Testis (tissue), 2 donors: ENCODE measurements at regions not wholly inside any gene's neighbourhood (a gene's known extent, or its start where the extent isn't known, plus 50 kb on each side); places are given as distances from the start of the nearest gene placed in this dataset.

Source experiments
- DNase-seq: peaks from one replicate; pipeline ENCODE4 v3.0.0-alpha.2; 2019
- H3K27ac ChIP-seq, 2 donors: fragments of 200-600 bp; sonication (generic); one replicate each; pipeline ENCODE4 v1.5.1; 2019
- H3K27me3 ChIP-seq: fragments of 200-600 bp; sonication (generic); one replicate; pipeline ENCODE4 v1.5.1; 2019
- H3K36me3 ChIP-seq: fragments of 200-600 bp; sonication (generic); one replicate; pipeline ENCODE4 v1.5.1; 2017; ENCODE audit warnings: low read depth; ENCODE audit errors: missing control alignments
- H3K4me1 ChIP-seq: fragments of 200-600 bp; sonication (generic); one replicate; pipeline ENCODE4 v1.5.1; 2019
- H3K4me3 ChIP-seq, 2 donors: fragments of 200-600 bp; sonication (generic); one replicate each; pipeline ENCODE4 v1.5.1; 2017 to 2019
- H3K9me3 ChIP-seq: fragments of 200-600 bp; sonication (generic); one replicate; pipeline ENCODE4 v1.5.1; 2017
- CTCF ChIP-seq, 3 experiments: fragments of 450-650 bp in 2 of 3; fragments of 200-600 bp in 1 of 3; sonication (generic) in 1 of 3; IDR thresholded peaks; one replicate each; pipeline ENCODE4 v1.5.1; 2016 to 2019; ENCODE audit warnings: antibody characterized with exemption in 3 of 3, mild to moderate bottlenecking in 2 of 3, moderate library complexity in 1 of 3
- POLR2A ChIP-seq: fragments of 450-650 bp; IDR thresholded peaks from one replicate; pipeline ENCODE4 v1.6.1; 2017; ENCODE audit warnings: antibody characterized with exemption, mild to moderate bottlenecking, moderate library complexity
- WGBS, 2 donors: methylation state at CpG; one replicate each; pipeline ENCODE4 v1.1.5; 2018; 5-methylcytosine and 5-hydroxymethylcytosine counted together
- intact Hi-C: fragments of 100-400 bp; cut with DNase I; formaldehyde crosslinking; loops from one replicate; pipeline ENCODE4 v1.15.1; 2023; ENCODE audit warnings: low total_unique reads

- Histone ChIP-seq H3K27me3 (no peaks in the 10 kb centered on the region), H3K9me3 (no peaks in the 10 kb centered on the region), H3K4me1 (no peaks in the 10 kb centered on the region), H3K36me3 (no peaks in the 10 kb centered on the region), H3K4me3 (no peak overlapping the region), H3K27ac (no peak overlapping the region)
- intact Hi-C loops = no loop called here
- no peak for TF ChIP-seq CTCF (IDR thresholded peaks at IDR 0.05)
- no peak for TF ChIP-seq POLR2A
- WGBS, 2 donors = 93 to 97% methylated on average over 6 of the region's 6 CpGs
- no peak for DNase-seq
Measured at GRCh38 chr5:160968480-160968879, 116.5 kb upstream of the ATP10B start.

- Histone ChIP-seq H3K4me3 (no peak overlapping the region), H3K27ac (no peak overlapping the region), H3K36me3 (no peaks in the 10 kb centered on the region), H3K27me3 (no peaks in the 10 kb centered on the region), H3K9me3 (no peaks in the 10 kb centered on the region), H3K4me1 (no peaks in the 10 kb centered on the region)
- DNase-seq = no peak
- TF ChIP-seq CTCF (IDR thresholded peaks at IDR 0.05) (no peak), POLR2A (no peak)
- intact Hi-C loops = no loop called here
- 72 to 84% methylated on average over 2 of the region's 2 CpGs for WGBS, 2 donors
Measured at GRCh38 chr5:160966921-160967320, 114.9 kb upstream of the ATP10B start.

- WGBS, 2 donors = 85 to 90% methylated on average over 2 of the region's 2 CpGs
- no peak for DNase-seq
- no peak overlapping the region for H3K27ac ChIP-seq
- intact Hi-C loops = no loop called here
- no peaks in the 10 kb centered on the region for H3K36me3 ChIP-seq
- no peaks in the 10 kb centered on the region for H3K4me1 ChIP-seq
- H3K9me3 ChIP-seq = no peaks in the 10 kb centered on the region
- no peak for TF ChIP-seq CTCF (IDR thresholded peaks at IDR 0.05)
- H3K4me3 ChIP-seq = no peak overlapping the region
- no peaks in the 10 kb centered on the region for H3K27me3 ChIP-seq
Measured at GRCh38 chr5:160961761-160962160, 109.8 kb upstream of the ATP10B start.

- Histone ChIP-seq H3K9me3 (no peaks in the 10 kb centered on the region), H3K36me3 (no peaks in the 10 kb centered on the region), H3K27ac (no peak overlapping the region), H3K4me3 (no peak overlapping the region), H3K27me3 (no peaks in the 10 kb centered on the region), H3K4me1 (no peaks in the 10 kb centered on the region)
- TF ChIP-seq CTCF (IDR thresholded peaks at IDR 0.05) = no peak
- TF ChIP-seq POLR2A = no peak
- intact Hi-C loops = no loop called here
- WGBS, 2 donors = 50 to 57% methylated on average over 1 of the region's 1 CpG
- no peak for DNase-seq
Measured at GRCh38 chr5:160961038-160961437, 109.0 kb upstream of the ATP10B start.

GRCh38 chr5:160960592-160960991, 108.6 kb upstream of the ATP10B start:
- TF ChIP-seq CTCF (IDR thresholded peaks at IDR 0.05) (no peak), POLR2A (no peak)
- intact Hi-C loops = no loop called here
- no peaks in the 10 kb centered on the region for H3K9me3 ChIP-seq
- H3K4me1 ChIP-seq = no peaks in the 10 kb centered on the region
- no peaks in the 10 kb centered on the region for H3K36me3 ChIP-seq
- H3K27me3 ChIP-seq = no peaks in the 10 kb centered on the region
- H3K4me3 ChIP-seq = no peak overlapping the region
- no peak for DNase-seq
- WGBS, 2 donors = 79 to 86% methylated on average over 2 of the region's 2 CpGs
- no peak overlapping the region for H3K27ac ChIP-seq
